Right lobe of liver (tissue), 6 donors: ENCODE measurements at regions not wholly inside any gene's neighbourhood (a gene's known extent, or its start where the extent isn't known, plus 50 kb on each side); places are given as distances from the start of the nearest gene placed in this dataset.

Source experiments
- ATAC-seq, 4 donors: fragments of 200-7000 bp; cut with Tn5 transposase; one replicate each; pipeline ENCODE4 v1.9.1; 2020; ENCODE audit warnings: mild to moderate bottlenecking in 4 of 4, moderate library complexity in 4 of 4
- DNase-seq, 3 donors: peaks; one replicate each; pipeline ENCODE4 v3.0.0-alpha.2; 2020
- H3K27ac ChIP-seq, 3 donors: fragments of 200-600 bp; one replicate each; pipeline ENCODE4 v1.8.0; 2022
- H3K27me3 ChIP-seq, 2 donors: fragments of 200-600 bp; one replicate each; pipeline ENCODE4 v1.8.0; 2022
- H3K36me3 ChIP-seq, 4 donors: fragments of 200-600 bp; sonication (generic) in 1 of 4; one replicate each; pipeline versions ENCODE4 v1.5.1 to v1.8.0; 2017 to 2022; ENCODE audit warnings: control low read depth in 1 of 4
- H3K4me1 ChIP-seq, 4 donors: fragments of 200-600 bp; sonication (generic) in 1 of 4; one replicate each; pipeline versions ENCODE4 v1.5.1 to v1.8.0; 2017 to 2022; ENCODE audit warnings: control low read depth in 1 of 4
- H3K4me3 ChIP-seq, 3 donors: fragments of 200-600 bp; one replicate each; pipeline ENCODE4 v1.8.0; 2022
- H3K9me3 ChIP-seq, 4 donors: fragments of 200-600 bp; sonication (generic) in 1 of 4; one replicate each; pipeline versions ENCODE4 v1.5.1 to v1.8.0; 2017 to 2022; ENCODE audit warnings: control low read depth in 1 of 4
- POLR2A ChIP-seq: fragments of 450-650 bp; IDR thresholded peaks from one replicate; pipeline ENCODE4 v1.6.1; 2017; ENCODE audit warnings: antibody characterized with exemption, mild to moderate bottlenecking
- WGBS: methylation state at CpG from one replicate; pipeline ENCODE4 v1.1.6; 2018; ENCODE audit warnings: low coverage, low lambda C conversion rate; ENCODE audit not compliant: insufficient coverage; ENCODE audit errors: missing lambda C conversion rate; 5-methylcytosine and 5-hydroxymethylcytosine counted together
- intact Hi-C, 2 donors: fragments of 100-400 bp; cut with DNase I; formaldehyde crosslinking; loops; one replicate each; pipeline versions ENCODE4 v1.11.2 to v1.14.1; 2022
- TF ChIP-seq, protein P1 (sequence below), 4 donors: fragments of 200-600 bp in 3 of 4; fragments of 450-650 bp in 1 of 4; IDR thresholded peaks; one replicate each; pipeline versions ENCODE4 v1.5.1 to v1.8.0; 2016 to 2022; ENCODE audit warnings: antibody characterized with exemption in 4 of 4, mild to moderate bottlenecking in 2 of 4
- donor health status: DM: no; HTN: yes; CAD: no.
- donor health status: DM: no; HTN: no; CAD: no.
- donor health status: DM: no; HTN: no; CAD: no.
- donor health status: DM: no; HTN: yes; CAD: no.
- donor health status: DM: no; HTN: yes; CAD: no.

DNA sequence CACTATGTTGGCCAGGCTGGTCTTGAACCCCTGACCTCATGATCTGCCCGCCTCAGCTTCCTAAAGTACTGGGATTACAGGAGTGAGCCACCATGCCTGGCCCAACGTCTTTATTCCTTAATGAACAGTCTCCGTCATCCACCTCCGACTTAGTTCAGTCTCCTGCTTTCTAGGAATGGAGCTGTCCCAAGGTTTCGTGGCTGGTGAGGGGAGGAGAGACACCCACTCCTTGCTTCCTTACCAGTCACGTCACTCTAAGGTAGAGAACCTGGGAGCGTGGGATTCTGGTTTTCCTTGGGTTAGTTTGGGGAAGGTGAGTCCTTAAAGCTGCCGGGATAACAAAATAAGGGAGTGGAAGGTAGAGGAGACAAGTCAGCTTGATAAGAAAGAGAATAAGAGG is 55.0 kb upstream of the ATP2B4 start:
- no peak for TF ChIP-seq POLR2A
- TF ChIP-seq, protein P1, sequence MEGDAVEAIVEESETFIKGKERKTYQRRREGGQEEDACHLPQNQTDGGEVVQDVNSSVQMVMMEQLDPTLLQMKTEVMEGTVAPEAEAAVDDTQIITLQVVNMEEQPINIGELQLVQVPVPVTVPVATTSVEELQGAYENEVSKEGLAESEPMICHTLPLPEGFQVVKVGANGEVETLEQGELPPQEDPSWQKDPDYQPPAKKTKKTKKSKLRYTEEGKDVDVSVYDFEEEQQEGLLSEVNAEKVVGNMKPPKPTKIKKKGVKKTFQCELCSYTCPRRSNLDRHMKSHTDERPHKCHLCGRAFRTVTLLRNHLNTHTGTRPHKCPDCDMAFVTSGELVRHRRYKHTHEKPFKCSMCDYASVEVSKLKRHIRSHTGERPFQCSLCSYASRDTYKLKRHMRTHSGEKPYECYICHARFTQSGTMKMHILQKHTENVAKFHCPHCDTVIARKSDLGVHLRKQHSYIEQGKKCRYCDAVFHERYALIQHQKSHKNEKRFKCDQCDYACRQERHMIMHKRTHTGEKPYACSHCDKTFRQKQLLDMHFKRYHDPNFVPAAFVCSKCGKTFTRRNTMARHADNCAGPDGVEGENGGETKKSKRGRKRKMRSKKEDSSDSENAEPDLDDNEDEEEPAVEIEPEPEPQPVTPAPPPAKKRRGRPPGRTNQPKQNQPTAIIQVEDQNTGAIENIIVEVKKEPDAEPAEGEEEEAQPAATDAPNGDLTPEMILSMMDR (IDR thresholded peaks at IDR 0.05), result no peak
- DNase-seq (no peak), ATAC-seq (no peak)
- Histone ChIP-seq H3K27ac (no peak overlapping the region), H3K27me3 (no peaks in the 10 kb centered on the region), H3K9me3 (no peaks in the 10 kb centered on the region), H3K36me3 (no peaks in the 10 kb centered on the region), H3K4me1 (no peaks in the 10 kb centered on the region), H3K4me3 (no peak overlapping the region)
- WGBS, result 83% methylated on average over 8 of the region's 8 CpGs
- intact Hi-C loops, result no loop called here

DNA sequence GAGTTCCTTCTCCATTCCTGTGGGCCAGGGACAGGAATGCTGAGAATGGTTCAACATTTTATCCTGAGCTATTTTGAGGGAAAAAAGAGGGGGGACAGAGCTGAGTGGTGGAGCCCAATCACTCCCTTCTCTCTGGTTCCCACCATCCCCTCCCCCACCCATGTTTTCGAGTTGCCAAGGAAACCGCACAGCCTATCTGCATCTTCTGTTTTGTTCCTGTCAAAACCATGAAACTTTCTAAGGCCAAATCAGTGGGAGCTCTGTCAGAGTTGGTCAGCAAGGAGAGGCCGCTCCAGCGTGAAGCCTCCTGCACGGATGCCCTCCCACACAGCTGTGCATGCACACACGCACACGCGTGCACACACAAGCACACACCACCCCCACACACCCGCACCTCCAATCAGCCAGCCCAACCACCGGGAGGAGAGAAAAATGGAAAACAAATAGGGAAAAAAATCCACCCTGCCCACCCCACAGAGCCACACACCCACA is 54.5 kb upstream of the ATP2B4 start:
- TF ChIP-seq, protein P1 (IDR thresholded peaks at IDR 0.05), result no peak
- TF ChIP-seq POLR2A, result no peak
- ATAC-seq (no peak), DNase-seq (no peak)
- Histone ChIP-seq H3K36me3 (no peaks in the 10 kb centered on the region), H3K4me1 (no peaks in the 10 kb centered on the region), H3K27ac (no peak overlapping the region), H3K4me3 (no peak overlapping the region), H3K9me3 (no peaks in the 10 kb centered on the region), H3K27me3 (no peaks in the 10 kb centered on the region)
- WGBS, result 64% methylated on average over 10 of the region's 10 CpGs
- intact Hi-C loops, result no loop called here

DNA sequence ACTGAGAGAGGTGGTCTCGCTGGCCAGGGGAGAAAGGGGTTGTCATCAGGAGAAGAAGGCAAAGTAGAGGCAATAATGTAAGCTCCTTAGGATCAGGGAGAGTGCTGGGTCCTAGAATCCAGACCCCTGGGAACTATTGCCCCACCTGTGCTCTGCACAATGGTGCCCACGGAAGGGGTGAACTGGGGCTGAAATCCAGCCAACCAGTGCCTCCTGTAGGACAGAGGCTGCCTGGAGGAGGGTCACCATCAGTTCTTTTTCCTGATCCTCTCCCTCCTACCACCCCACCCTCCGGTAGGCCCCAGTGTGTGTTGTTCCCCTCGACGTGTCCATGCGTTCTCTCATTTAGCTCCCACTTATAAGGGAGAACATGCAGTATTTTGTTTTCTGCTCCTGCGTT is 52.9 kb upstream of the ATP2B4 start:
- Histone ChIP-seq H3K27me3 (no peaks in the 10 kb centered on the region), H3K9me3 (no peaks in the 10 kb centered on the region), H3K4me3 (no peak overlapping the region), H3K36me3 (no peaks in the 10 kb centered on the region), H3K4me1 (no peaks in the 10 kb centered on the region), H3K27ac (no peak overlapping the region)
- DNase-seq (no peak), ATAC-seq (no peak)
- intact Hi-C loops, result no loop called here
- no peak for TF ChIP-seq POLR2A
- TF ChIP-seq, protein P1 (IDR thresholded peaks at IDR 0.05), result no peak
- WGBS, result 97% methylated on average over 4 of the region's 7 CpGs
